Endothelial cell of umbilical vein (primary cell): ENCODE measurements at regions not wholly inside any gene's neighbourhood (a gene's known extent, or its start where the extent isn't known, plus 50 kb on each side); places are given as distances from the start of the nearest gene placed in this dataset.

Experiments
- CTCF ChIP-seq, 2 donors: IDR thresholded peaks; 1 replicate in 1 of 2; 2 replicates in 1 of 2; pipeline ENCODE4 v1.5.1; 2011; ENCODE audit warnings: low read length in 2 of 2, mild to moderate bottlenecking in 2 of 2, moderate library complexity in 2 of 2, control low read depth in 1 of 2, inconsistent platforms in 1 of 2, low read depth in 1 of 2; ENCODE audit not compliant: insufficient read depth in 1 of 2; ENCODE audit errors: extremely low read depth in 1 of 2
- EZH2 ChIP-seq: IDR thresholded peaks from 2 replicates; pipeline ENCODE4 v1.6.1; 2012; ENCODE audit warnings: borderline replicate concordance, low read depth, mild to moderate bottlenecking, moderate library complexity, low read length, inconsistent platforms; ENCODE audit not compliant: severe bottlenecking
- FOS ChIP-seq: IDR thresholded peaks from 2 replicates; pipeline ENCODE4 v1.6.1; 2011; ENCODE audit warnings: mild to moderate bottlenecking, low read length, moderate library complexity, borderline replicate concordance; ENCODE audit not compliant: insufficient read depth
- JUN ChIP-seq: IDR thresholded peaks from 2 replicates; pipeline ENCODE4 v1.6.1; 2011; ENCODE audit warnings: borderline replicate concordance, low read depth; ENCODE audit not compliant: insufficient read length, insufficient read depth
- MAX ChIP-seq: IDR thresholded peaks from 2 replicates; pipeline ENCODE4 v1.6.1; 2011; ENCODE audit not compliant: insufficient read depth, insufficient read length
- MYC ChIP-seq: IDR thresholded peaks from one replicate; pipeline ENCODE4 v1.6.1; 2011; ENCODE audit warnings: mild to moderate bottlenecking, low read depth, low read length
- POLR2A ChIP-seq: IDR thresholded peaks from 2 replicates; pipeline ENCODE4 v1.6.1; 2012; ENCODE audit warnings: low read depth, mild to moderate bottlenecking, control low read depth, low read length
- POLR2AphosphoS5 ChIP-seq: IDR thresholded peaks from 2 replicates; pipeline ENCODE4 v1.6.1; 2012; ENCODE audit warnings: low read depth, mild to moderate bottlenecking, control low read depth, low read length, moderate library complexity; ENCODE audit not compliant: insufficient read depth

- TF ChIP-seq CTCF (IDR thresholded peaks at IDR 0.05; ENCODE audit: extremely low read depth in 1 of 2, insufficient read depth in 1 of 2, low read depth in 1 of 2, low read length in 2 of 2) = no peak
- TF ChIP-seq EZH2 = no peak
- TF ChIP-seq MYC = no peak
- no peak for TF ChIP-seq POLR2A
- TF ChIP-seq POLR2AphosphoS5 = no peak
- TF ChIP-seq JUN = no peak
- TF ChIP-seq MAX = no peak
- no peak for TF ChIP-seq FOS
Measured at GRCh38 chr17:73822371-73822770, 178.1 kb upstream of the SDK2 start.
